ENCODE measurements at regions not wholly inside any gene's neighbourhood (a gene's known extent, or its start where the extent isn't known, plus 50 kb on each side); places are given as distances from the start of the nearest gene placed in this dataset.

DNA sequence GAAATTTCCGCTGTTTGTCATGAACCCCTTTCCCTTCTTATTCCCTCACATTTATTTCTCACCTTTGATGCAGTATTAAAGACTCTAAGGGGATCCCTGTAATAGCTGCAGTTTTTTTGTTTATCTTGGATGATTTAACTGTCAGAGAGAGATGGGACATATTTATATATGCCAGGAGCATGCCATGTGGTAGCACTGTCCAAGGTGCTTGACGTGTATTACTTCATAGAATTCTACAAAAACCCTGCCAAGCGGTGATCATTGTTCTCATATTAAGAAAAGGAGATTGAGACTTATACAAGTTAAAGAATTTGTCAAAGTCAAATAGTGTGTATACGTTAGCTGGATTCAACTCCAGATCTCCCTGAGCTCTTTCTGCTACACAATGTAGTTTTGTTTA lies 78.2 kb downstream of the SPRY1 start:
- no peaks in the 10 kb centered on the region for H3K9me3 ChIP-seq
- no peaks in the 10 kb centered on the region for H3K27me3 ChIP-seq
- H4K20me1 ChIP-seq, result no peaks in the 10 kb centered on the region
- no peak overlapping the region for H3K27ac ChIP-seq
- H3K36me3 ChIP-seq, result no peaks in the 10 kb centered on the region
- no peak overlapping the region for H3K4me2 ChIP-seq
- H3K4me1 ChIP-seq, result peaks cover 31% of the 10 kb centered on the region
- H3K4me3 ChIP-seq, result no peak overlapping the region
- no peak overlapping the region for H3K9ac ChIP-seq
- TF ChIP-seq Cebpa-rat (IDR thresholded peaks at IDR 0.05), result no peak

DNA sequence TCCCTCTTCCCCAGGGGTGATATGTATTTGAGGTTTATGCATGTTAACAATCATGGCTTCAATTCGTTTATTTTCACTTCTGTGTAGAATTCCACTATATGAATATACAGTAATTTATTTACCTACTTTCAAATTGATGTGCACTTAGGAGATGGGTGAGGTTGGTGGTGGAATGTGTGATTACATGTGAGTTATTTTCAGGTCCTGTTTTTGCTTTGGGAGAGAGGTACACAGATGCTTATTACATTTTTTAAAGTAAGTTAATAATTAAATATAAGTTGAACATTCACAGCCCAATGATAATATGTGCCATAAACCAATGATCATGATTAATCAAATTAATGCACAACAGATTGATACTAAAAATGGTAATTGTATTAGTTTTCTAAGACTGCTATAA lies 79.5 kb downstream of the SPRY1 start:
- Histone ChIP-seq H4K20me1 (no peaks in the 10 kb centered on the region), H3K4me1 (peaks cover 33% of the 10 kb centered on the region), H3K4me3 (no peak overlapping the region), H3K4me2 (no peak overlapping the region), H3K9ac (no peak overlapping the region), H3K36me3 (no peaks in the 10 kb centered on the region), H3K9me3 (no peaks in the 10 kb centered on the region), H3K27ac (no peak overlapping the region), H3K27me3 (no peaks in the 10 kb centered on the region)
- TF ChIP-seq Cebpa-rat (IDR thresholded peaks at IDR 0.05), result no peak

DNA sequence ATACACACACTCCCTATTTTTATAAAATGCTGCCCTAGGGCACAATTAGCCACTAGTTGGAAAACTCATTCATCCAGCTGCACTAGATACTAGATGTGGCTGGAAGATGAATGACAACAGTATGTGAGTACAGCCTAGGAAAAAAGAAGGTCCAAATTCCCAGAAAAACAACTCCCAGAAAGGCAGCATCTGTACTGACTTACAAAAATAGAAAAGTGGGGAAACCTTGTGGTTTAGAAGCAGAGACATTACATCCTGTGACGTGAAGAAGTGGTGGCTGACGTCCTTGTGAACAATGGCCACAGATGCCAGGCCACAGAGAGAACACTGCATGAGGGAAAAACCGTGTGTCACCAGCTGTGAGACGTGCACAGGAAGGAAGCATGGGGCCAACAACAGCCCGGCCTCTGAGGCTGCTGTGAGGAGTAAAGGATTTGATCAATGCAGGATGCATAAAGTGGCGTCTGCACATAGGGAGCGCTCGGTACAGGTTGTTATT lies 81.2 kb downstream of the SPRY1 start:
- Histone ChIP-seq H3K27ac (no peak overlapping the region; the same call in 1 of the 2 replicates), H3K9me3 (no peaks in the 10 kb centered on the region), H3K27me3 (no peaks in the 10 kb centered on the region), H3K9ac (no peak overlapping the region), H4K20me1 (no peaks in the 10 kb centered on the region), H3K4me1 (peaks cover 33% of the 10 kb centered on the region), H3K4me3 (no peak overlapping the region), H3K4me2 (peak overlapping the region; percentile 75), H3K36me3 (no peaks in the 10 kb centered on the region)
- no peak for TF ChIP-seq Cebpa-rat (IDR thresholded peaks at IDR 0.05)

DNA sequence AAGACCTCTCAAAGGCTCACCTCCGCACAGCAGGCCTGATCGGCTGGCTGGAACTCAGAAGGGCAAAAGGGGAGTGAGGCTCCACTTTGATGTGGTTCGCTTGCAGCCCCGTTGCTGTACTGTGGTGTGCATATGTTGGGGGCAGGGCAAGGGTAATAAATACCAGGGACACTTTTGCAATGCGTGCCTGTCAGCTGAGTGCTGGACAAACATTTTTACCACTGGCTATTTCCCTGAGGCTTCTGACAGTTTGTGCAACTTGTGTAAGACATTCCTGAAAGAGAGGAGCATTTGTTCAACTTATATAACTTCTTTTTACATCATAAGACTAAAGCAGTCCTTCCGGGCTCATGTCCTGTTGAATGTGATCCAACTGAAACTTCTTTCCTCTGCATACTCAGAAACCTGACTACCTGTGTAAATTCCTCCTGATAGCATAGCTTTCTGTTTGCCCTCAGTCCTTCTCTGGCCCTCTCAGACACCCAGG lies 82.3 kb downstream of the SPRY1 start:
- Histone ChIP-seq H3K4me2 (peak overlapping the region; percentile 75), H3K9ac (no peak overlapping the region), H3K4me3 (no peak overlapping the region), H3K9me3 (no peaks in the 10 kb centered on the region), H3K27me3 (no peaks in the 10 kb centered on the region), H3K36me3 (no peaks in the 10 kb centered on the region), H3K4me1 (peaks cover 33% of the 10 kb centered on the region), H4K20me1 (no peaks in the 10 kb centered on the region), H3K27ac (peak overlapping the region; percentile 10; the same call in 1 of the 2 replicates)
- no peak for TF ChIP-seq Cebpa-rat (IDR thresholded peaks at IDR 0.05)

DNA sequence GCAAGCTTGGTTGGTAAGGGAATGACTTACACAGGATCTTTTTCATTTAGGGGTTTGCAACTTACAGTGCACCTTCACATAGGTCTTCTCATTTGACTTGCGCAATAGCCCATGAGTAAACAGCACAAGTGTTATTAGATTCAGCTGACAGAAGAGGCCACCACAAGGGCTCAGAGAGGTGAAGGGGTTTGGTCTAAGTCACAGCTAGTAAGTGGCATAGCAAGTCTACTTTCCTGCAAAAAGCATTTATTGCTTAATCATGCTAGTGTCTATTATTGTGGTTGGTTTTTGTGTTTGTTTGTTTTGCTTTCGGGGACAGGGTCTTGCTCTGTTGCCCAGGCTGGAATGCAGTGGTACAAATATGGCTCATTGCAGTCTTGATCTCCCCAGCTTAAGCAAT lies 83.3 kb downstream of the SPRY1 start:
- H3K4me2 ChIP-seq, result no peak overlapping the region
- H3K27ac ChIP-seq, result no peak overlapping the region
- H3K27me3 ChIP-seq, result no peaks in the 10 kb centered on the region
- no peak overlapping the region for H3K4me3 ChIP-seq
- peak; percentile 64 for TF ChIP-seq Cebpa-rat (IDR thresholded peaks at IDR 0.05)
- H3K36me3 ChIP-seq, result no peaks in the 10 kb centered on the region
- no peaks in the 10 kb centered on the region for H3K9me3 ChIP-seq
- H3K9ac ChIP-seq, result no peak overlapping the region
- no peaks in the 10 kb centered on the region for H4K20me1 ChIP-seq
- H3K4me1 ChIP-seq, result peaks cover 33% of the 10 kb centered on the region

DNA sequence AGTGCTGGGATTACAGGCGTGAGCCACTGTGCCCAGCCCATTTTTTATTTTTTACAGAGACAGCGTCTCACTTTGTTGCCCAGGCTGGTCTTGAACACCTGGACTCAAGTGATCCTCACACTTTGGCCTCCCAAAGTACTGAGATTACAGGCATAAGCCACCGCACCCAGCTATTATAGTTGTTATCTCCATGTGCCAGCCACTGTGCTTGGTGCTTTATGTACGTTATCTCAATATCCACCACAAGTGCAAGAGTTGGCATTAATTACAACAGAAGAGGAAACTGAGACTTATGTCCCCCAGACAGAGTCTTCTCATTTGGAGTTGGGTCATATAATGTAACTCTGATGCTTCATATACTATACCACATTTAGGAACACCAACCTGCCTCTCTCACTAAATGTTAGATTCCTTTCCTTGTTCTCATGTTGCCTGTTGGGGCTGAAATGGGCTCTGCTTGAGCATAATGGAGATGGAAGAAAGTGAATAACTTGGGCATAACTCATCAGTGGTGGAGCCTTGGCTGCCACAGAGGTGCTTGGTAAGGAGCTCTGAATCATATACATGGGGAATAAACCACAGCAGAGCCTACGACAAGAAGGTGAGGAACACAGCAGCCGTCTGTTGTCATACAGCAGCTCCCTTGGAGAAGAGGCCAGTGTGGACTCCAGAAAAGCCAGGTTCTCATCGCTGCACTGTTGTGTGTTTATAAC lies 84.3 kb downstream of the SPRY1 start:
- H3K9me3 ChIP-seq, result 0 out of 2 replicates have a peak, but pooled peaks cover 3% of the 10 kb centered on the region
- no peak overlapping the region for H3K27ac ChIP-seq
- no peak overlapping the region for H3K4me3 ChIP-seq
- no peak overlapping the region for H3K9ac ChIP-seq
- H4K20me1 ChIP-seq, result no peaks in the 10 kb centered on the region
- H3K27me3 ChIP-seq, result no peaks in the 10 kb centered on the region
- H3K4me2 ChIP-seq, result no peak overlapping the region
- peaks cover 33% of the 10 kb centered on the region for H3K4me1 ChIP-seq
- no peak for TF ChIP-seq Cebpa-rat (IDR thresholded peaks at IDR 0.05)
- no peaks in the 10 kb centered on the region for H3K36me3 ChIP-seq

DNA sequence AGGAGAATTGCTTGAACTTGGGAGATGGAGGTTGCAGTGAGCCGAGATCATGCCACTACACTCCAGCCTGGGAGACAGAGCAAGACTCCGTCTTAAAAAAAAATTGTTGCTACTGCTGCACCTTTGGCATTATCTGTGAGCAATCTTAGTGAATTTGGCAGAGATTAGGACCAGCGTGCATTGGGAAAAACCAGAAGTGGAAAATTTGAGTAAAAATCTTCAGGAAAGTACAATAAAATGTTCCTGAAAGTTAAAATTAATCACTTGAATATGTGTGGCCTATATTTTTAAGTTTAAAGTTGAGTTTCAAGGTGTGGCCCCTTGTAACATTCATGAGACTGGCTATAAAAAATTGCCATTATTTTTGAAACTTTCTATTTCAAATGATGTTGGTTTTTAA lies 85.1 kb downstream of the SPRY1 start:
- no peak overlapping the region for H3K9ac ChIP-seq
- no peak overlapping the region for H3K27ac ChIP-seq
- 0 out of 2 replicates have a peak, but pooled peaks cover 3% of the 10 kb centered on the region for H3K9me3 ChIP-seq
- peaks cover 33% of the 10 kb centered on the region for H3K4me1 ChIP-seq
- no peak overlapping the region for H3K4me2 ChIP-seq
- no peaks in the 10 kb centered on the region for H3K36me3 ChIP-seq
- H4K20me1 ChIP-seq, result no peaks in the 10 kb centered on the region
- H3K27me3 ChIP-seq, result no peaks in the 10 kb centered on the region
- no peak for TF ChIP-seq Cebpa-rat (IDR thresholded peaks at IDR 0.05)
- no peak overlapping the region for H3K4me3 ChIP-seq

DNA sequence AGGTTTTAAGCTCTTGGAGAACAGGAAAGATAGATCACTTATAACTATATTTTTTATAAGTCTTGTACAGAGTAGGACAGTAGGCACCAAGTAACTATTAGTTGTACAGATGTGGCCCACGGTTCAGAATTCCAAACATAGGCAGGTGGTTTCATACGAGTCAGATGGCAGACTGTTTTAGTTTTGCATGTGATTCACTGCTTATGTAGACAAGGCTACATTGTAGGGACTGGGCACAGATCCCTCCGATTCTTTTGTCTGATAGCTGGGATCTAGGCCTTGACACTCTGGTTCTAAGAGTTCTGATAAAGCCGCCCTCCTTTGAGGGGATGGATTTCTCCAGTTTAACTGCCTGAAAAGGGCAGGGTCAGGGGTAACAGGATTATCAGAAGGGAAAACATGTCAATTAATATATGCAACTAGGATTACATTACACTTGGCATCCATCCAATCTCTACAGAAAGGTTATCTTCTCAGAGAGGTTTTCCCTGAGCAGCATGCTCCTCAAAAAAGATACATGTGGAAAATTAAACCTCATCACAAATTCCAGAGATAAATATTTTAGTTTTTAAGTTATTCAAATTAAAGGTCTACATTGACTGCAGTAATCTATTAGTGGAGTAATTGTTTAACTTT lies 87.8 kb downstream of the SPRY1 start:
- Histone ChIP-seq H3K4me1 (peaks cover 16% of the 10 kb centered on the region), H3K27ac (no peak overlapping the region), H3K9ac (no peak overlapping the region), H3K4me2 (no peak overlapping the region), H3K36me3 (no peaks in the 10 kb centered on the region), H3K4me3 (no peak overlapping the region), H3K27me3 (no peaks in the 10 kb centered on the region), H3K9me3 (0 out of 2 replicates have a peak, but pooled peaks cover 3% of the 10 kb centered on the region), H4K20me1 (no peaks in the 10 kb centered on the region)
- TF ChIP-seq Cebpa-rat (IDR thresholded peaks at IDR 0.05), result no peak

DNA sequence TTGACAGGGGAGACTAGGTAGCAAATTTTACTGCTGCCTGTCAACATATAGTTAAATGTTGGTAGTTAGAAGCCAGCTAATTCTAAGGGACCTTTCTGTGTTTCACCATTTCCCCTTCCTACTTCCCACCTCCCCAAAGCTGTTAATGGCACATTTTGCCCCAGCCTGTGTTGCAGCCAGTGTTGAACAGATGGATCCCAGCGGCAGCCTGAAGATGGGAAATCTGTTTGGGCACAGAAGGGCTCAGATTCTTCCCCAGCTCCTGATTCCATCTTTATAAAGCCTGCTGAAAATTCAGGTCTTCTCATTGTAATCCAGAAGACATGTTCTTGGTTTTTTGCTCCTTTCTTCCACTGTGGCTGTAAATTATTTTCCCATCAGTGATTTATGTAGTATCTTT lies 89.0 kb downstream of the SPRY1 start:
- H3K36me3 ChIP-seq, result no peaks in the 10 kb centered on the region
- peaks cover 14% of the 10 kb centered on the region for H3K4me1 ChIP-seq
- H3K27ac ChIP-seq, result no peak overlapping the region
- H3K27me3 ChIP-seq, result no peaks in the 10 kb centered on the region
- H3K4me3 ChIP-seq, result no peak overlapping the region
- no peaks in the 10 kb centered on the region for H4K20me1 ChIP-seq
- peaks cover 11% of the 10 kb centered on the region for H3K9me3 ChIP-seq
- no peak for TF ChIP-seq Cebpa-rat (IDR thresholded peaks at IDR 0.05)
- no peak overlapping the region for H3K9ac ChIP-seq
- H3K4me2 ChIP-seq, result no peak overlapping the region

DNA sequence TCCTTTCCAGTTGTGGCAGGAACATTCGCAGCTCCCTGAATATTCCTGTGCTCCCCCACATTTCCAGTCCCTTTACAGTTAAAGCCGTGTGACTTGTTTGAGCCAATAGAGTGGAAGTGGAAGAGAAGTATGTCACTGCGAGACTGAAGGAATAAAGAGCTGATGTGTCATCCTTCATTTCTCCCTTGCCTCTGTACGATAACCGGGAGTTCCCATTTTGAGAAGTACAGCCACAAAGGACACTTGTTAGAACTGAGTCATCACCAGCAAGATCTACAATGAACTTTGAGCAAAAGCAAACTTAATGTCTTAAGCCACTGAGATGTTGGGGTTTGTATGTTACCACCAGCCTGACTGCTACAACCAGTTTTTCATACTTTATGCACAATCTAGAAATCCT lies 92.3 kb downstream of the SPRY1 start:
- no peak for TF ChIP-seq Cebpa-rat (IDR thresholded peaks at IDR 0.05)
- H4K20me1 ChIP-seq, result no peaks in the 10 kb centered on the region
- H3K4me1 ChIP-seq, result peaks cover 14% of the 10 kb centered on the region
- H3K4me2 ChIP-seq, result peak overlapping the region; percentile 32
- peaks cover 14% of the 10 kb centered on the region for H3K9me3 ChIP-seq
- no peaks in the 10 kb centered on the region for H3K36me3 ChIP-seq
- no peak overlapping the region for H3K4me3 ChIP-seq
- H3K9ac ChIP-seq, result no peak overlapping the region
- H3K27me3 ChIP-seq, result no peaks in the 10 kb centered on the region
- H3K27ac ChIP-seq, result no peak overlapping the region

Data from BLaER1 (cell line).